ENCODE measurements at regions not wholly inside any gene's neighbourhood (a gene's known extent, or its start where the extent isn't known, plus 50 kb on each side); places are given as distances from the start of the nearest gene placed in this dataset.

- in situ Hi-C loops (cut with MboI) (no loop called here), intact Hi-C loops (cut with micrococcal nuclease; ENCODE audit: unreplicated experiment) (no loop called here)
- 6% methylated on average over 6 of the region's 6 CpGs for WGBS (ENCODE audit: insufficient coverage, insufficient replicate concordance, low lambda C conversion rate, missing lambda C conversion rate)
- no peak overlapping the region for H3K4me2 ChIP-seq (ENCODE audit: control insufficient read depth, insufficient read depth)
- H3K36me3 ChIP-seq (ENCODE audit: control insufficient read depth in 2 of 2, insufficient read depth in 2 of 2, low read length in 1 of 2): no peaks in the 10 kb centered on the region
- ChIA-PET CTCF (interaction anchor here (1.1 kb wide), 1 partner anchor 12 kb away, joined by 3 read pairs; no protein-coding TSS in a partner anchor), RAD21 (ENCODE audit: unreplicated experiment) (no interaction called here), POLR2A (no interaction called here), SMC1A (ENCODE audit: uncharacterized antibody, unreplicated experiment) (no interaction called here)
- H3K4me1 ChIP-seq (ENCODE audit: control insufficient read depth, insufficient read depth, low read length): no peaks in the 10 kb centered on the region
- H3K9me3 ChIP-seq (replicated peaks; ENCODE audit: control insufficient read depth, insufficient read depth, low read length): no peaks in the 10 kb centered on the region
- no peaks in the 10 kb centered on the region for H3K79me2 ChIP-seq (ENCODE audit: control insufficient read depth, insufficient read depth, low read length)
- no peak overlapping the region for H3K27ac ChIP-seq (ENCODE audit: control insufficient read depth, insufficient read depth)
- no peaks in the 10 kb centered on the region for H3K27me3 ChIP-seq (replicated peaks in 1 of 2; ENCODE audit: control insufficient read depth in 2 of 2, insufficient read depth in 2 of 2, low read length in 1 of 2)
- peak; percentile 72 for ATAC-seq
- no peak for DNase-seq (ENCODE audit: low read depth, low spot score)
- H3K9ac ChIP-seq (ENCODE audit: control insufficient read depth, insufficient read depth, low read length): no peak overlapping the region
- H3K4me3 ChIP-seq: no peak overlapping the region
- no peak for TF ChIP-seq KDM1A (IDR thresholded peaks at IDR 0.05; ENCODE audit: borderline replicate concordance)
- no peak for TF ChIP-seq JUNB (IDR thresholded peaks at IDR 0.05)
- TF ChIP-seq FOXM1 (IDR thresholded peaks at IDR 0.05; ENCODE audit: low read depth, low read length): no peak
- TF ChIP-seq ATF7 (IDR thresholded peaks at IDR 0.05; ENCODE audit: low read depth): peak; percentile 70; the same call in 1 of the 2 replicates
- no peak overlapping the region for H2AFZ ChIP-seq (ENCODE audit: control insufficient read depth, low read depth, low read length)
- no peak for FAIRE-seq
- no TSS peak for BruUV-seq (replicated peaks)
- no peaks in the 10 kb centered on the region for H4K20me1 ChIP-seq (ENCODE audit: control insufficient read depth, insufficient read depth)
Measured at GRCh38 chr16:73364413-73364812, 316.5 kb upstream of the ZFHX3 start.

GRCh38 chr16:73361061-73361460, 313.1 kb upstream of the ZFHX3 start:
- ATAC-seq: no peak
- WGBS (ENCODE audit: insufficient coverage, insufficient replicate concordance, low lambda C conversion rate, missing lambda C conversion rate): 63% methylated on average over 9 of the region's 9 CpGs
- Histone ChIP-seq H3K27me3 (replicated peaks in 1 of 2; ENCODE audit: control insufficient read depth in 2 of 2, insufficient read depth in 2 of 2, low read length in 1 of 2) (no peaks in the 10 kb centered on the region), H3K9me3 (replicated peaks; ENCODE audit: control insufficient read depth, insufficient read depth, low read length) (no peaks in the 10 kb centered on the region), H4K20me1 (ENCODE audit: control insufficient read depth, insufficient read depth) (no peaks in the 10 kb centered on the region), H3K4me1 (ENCODE audit: control insufficient read depth, insufficient read depth, low read length) (no peaks in the 10 kb centered on the region), H3K4me2 (ENCODE audit: control insufficient read depth, insufficient read depth) (no peak overlapping the region), H3K27ac (ENCODE audit: control insufficient read depth, insufficient read depth) (no peak overlapping the region), H3K36me3 (ENCODE audit: control insufficient read depth in 2 of 2, insufficient read depth in 2 of 2, low read length in 1 of 2) (no peaks in the 10 kb centered on the region), H3K4me3 (no peak overlapping the region), H3K9ac (ENCODE audit: control insufficient read depth, insufficient read depth, low read length) (no peak overlapping the region), H3K79me2 (ENCODE audit: control insufficient read depth, insufficient read depth, low read length) (no peaks in the 10 kb centered on the region), H2AFZ (ENCODE audit: control insufficient read depth, low read depth, low read length) (no peak overlapping the region)
- no peak for FAIRE-seq
- BruUV-seq (replicated peaks): no TSS peak
- SMC1A ChIA-PET (ENCODE audit: uncharacterized antibody, unreplicated experiment): no interaction called here
- intact Hi-C loops (cut with micrococcal nuclease; ENCODE audit: unreplicated experiment): no loop called here
- RAD21 ChIA-PET (ENCODE audit: unreplicated experiment): no interaction called here
- DNase-seq (ENCODE audit: low read depth, low spot score): no peak
- POLR2A ChIA-PET: no interaction called here
- CTCF ChIA-PET: no interaction called here
- in situ Hi-C loops (cut with MboI): no loop called here
- TF ChIP-seq E2F4 (IDR thresholded peaks at IDR 0.05; ENCODE audit: low read depth, low read length) (no peak), SP1 (IDR thresholded peaks at IDR 0.05; ENCODE audit: low read depth, low read length) (no peak), PML (IDR thresholded peaks at IDR 0.05; ENCODE audit: low read length) (no peak), ZBED1 (IDR thresholded peaks at IDR 0.05; ENCODE audit: borderline replicate concordance) (no peak), CUX1 (IDR thresholded peaks at IDR 0.05; ENCODE audit: insufficient replicate concordance, low read depth, low read length) (no peak), WRNIP1 (IDR thresholded peaks at IDR 0.05; ENCODE audit: borderline replicate concordance, low read depth, low read length) (no peak), ZNF24 (IDR thresholded peaks at IDR 0.05) (no peak), BACH1 (IDR thresholded peaks at IDR 0.05; ENCODE audit: borderline replicate concordance) (no peak), PBX3 (IDR thresholded peaks at IDR 0.05; ENCODE audit: insufficient replicate concordance, low read depth, low read length) (no peak)
